Fibroblast of the conjunctiva (primary cell): ENCODE measurements at regions not wholly inside any gene's neighbourhood (a gene's known extent, or its start where the extent isn't known, plus 50 kb on each side); places are given as distances from the start of the nearest gene placed in this dataset.

ENCODE experiments used
- DNase-seq: peaks from one replicate; pipeline ENCODE4 v3.0.0-alpha.2; 2010; ENCODE audit warnings: low read depth

GRCh38 chr13:99892866-99893504 lies 78.6 kb downstream of the ZIC5 start:
- no peak for DNase-seq

GRCh38 chr13:99892196-99892613 lies 79.4 kb downstream of the ZIC5 start:
- DNase-seq, result no peak

GRCh38 chr13:99886706-99887105 lies 84.9 kb downstream of the ZIC5 start:
- DNase-seq, result no peak

GRCh38 chr13:99884913-99885312 lies 86.7 kb downstream of the ZIC5 start:
- no peak for DNase-seq

GRCh38 chr13:99883805-99884204 lies 87.8 kb downstream of the ZIC5 start:
- no peak for DNase-seq

GRCh38 chr13:99878921-99879610 lies 92.5 kb downstream of the ZIC5 start:
- DNase-seq, result no peak

GRCh38 chr13:99876651-99877050 lies 94.9 kb downstream of the ZIC5 start:
- DNase-seq, result no peak

GRCh38 chr13:99875391-99875790 lies 96.2 kb downstream of the ZIC5 start:
- DNase-seq, result no peak

- DNase-seq, result no peak
Observed at GRCh38 chr13:99873832-99874430, 97.6 kb downstream of the ZIC5 start.

- no peak for DNase-seq
Observed at GRCh38 chr13:99873141-99873540, 98.4 kb downstream of the ZIC5 start.

GRCh38 chr13:99871249-99871898 lies 100.2 kb downstream of the ZIC5 start:
- no peak for DNase-seq

- no peak for DNase-seq
Observed at GRCh38 chr13:99870541-99870940, 101.0 kb downstream of the ZIC5 start.

GRCh38 chr13:99869830-99870229 lies 101.7 kb downstream of the ZIC5 start:
- DNase-seq, result no peak

- DNase-seq, result no peak
Observed at GRCh38 chr13:99868767-99869166, 102.8 kb downstream of the ZIC5 start.

- DNase-seq, result no peak
Observed at GRCh38 chr13:99867535-99868257, 103.9 kb downstream of the ZIC5 start.

- DNase-seq, result no peak
Observed at GRCh38 chr13:99866781-99867180, 104.8 kb downstream of the ZIC5 start.

- DNase-seq, result no peak
Observed at GRCh38 chr13:99865420-99865930, 106.1 kb downstream of the ZIC5 start.

- DNase-seq, result no peak
Observed at GRCh38 chr13:99864627-99864990, 107.0 kb downstream of the ZIC5 start.

- DNase-seq, result no peak
Observed at GRCh38 chr13:99863789-99864626, 107.6 kb downstream of the ZIC5 start.

GRCh38 chr13:99862244-99862643 lies 109.3 kb downstream of the ZIC5 start:
- no peak for DNase-seq

GRCh38 chr13:99861771-99862170 lies 109.8 kb downstream of the ZIC5 start:
- no peak for DNase-seq
